Islet of Langerhans (tissue), 1 donor: ENCODE measurements at regions not wholly inside any gene's neighbourhood (a gene's known extent, or its start where the extent isn't known, plus 50 kb on each side); places are given as distances from the start of the nearest gene placed in this dataset.
A peak's percentile ranks its signal among the peaks of the same experiment; 100 is the strongest.

Experiments used
- FAIRE-seq: peaks from one replicate; lab custom pipeline; 2011; peaks lifted over from hg19 to GRCh38; lab: Jason Lieb, UNC

DNA sequence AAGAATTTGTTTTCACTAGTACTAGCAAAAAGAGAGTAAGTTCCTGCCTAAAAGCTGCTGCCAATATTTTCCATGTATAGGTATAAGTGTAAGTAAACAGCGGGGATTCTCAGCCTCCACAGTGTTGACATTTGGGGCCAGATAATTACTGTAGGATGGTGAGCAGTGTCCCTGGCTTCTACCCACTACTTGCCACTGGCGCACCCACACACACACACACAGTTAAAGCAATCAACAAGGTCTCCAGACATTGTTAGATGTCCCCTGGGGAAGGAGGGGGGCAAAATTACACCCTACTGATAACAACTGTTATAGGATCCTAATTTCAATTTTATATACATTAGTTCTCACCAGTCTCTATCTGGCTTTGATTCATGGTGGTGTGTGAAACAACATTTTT is 417.0 kb upstream of the PSMD7 start:
- no peak for FAIRE-seq

DNA sequence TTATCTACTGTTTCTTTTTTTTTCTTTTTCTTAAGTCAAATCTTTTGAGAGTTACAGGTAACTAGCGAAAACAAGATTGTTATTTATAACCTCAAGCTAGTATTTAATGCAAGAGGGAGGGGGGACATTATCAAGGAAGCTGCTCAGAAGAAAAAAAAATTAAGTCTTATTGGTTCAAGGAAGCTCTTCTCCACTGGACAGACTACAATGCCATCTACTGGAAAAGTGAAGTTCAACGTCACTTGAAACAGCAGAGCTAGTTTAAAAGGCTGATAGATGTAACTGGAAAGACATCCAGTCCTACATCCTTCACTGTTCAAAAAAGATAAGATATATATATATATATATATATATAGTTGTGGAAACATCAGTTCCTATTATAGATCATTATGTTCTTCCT is 418.0 kb upstream of the PSMD7 start:
- peak; percentile 97 for FAIRE-seq

DNA sequence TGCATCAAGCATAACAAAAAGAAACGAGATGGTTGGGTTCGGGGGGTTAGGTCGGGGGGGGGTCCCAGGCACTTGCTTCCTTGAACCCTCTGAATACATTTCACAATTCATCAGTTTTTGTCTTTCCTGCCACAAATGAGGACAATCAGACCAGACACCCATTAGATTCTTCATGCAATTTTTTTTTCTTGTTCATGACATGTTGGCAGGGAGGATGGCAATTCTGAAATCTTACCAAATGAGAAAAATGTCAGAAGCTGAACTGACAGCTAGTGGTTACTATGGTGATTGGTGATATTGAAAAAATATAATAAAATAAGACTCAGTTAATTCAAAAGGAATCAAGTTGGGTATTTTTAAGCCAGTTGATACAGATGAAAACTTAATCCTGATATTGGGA is 419.5 kb upstream of the PSMD7 start:
- FAIRE-seq, result no peak

DNA sequence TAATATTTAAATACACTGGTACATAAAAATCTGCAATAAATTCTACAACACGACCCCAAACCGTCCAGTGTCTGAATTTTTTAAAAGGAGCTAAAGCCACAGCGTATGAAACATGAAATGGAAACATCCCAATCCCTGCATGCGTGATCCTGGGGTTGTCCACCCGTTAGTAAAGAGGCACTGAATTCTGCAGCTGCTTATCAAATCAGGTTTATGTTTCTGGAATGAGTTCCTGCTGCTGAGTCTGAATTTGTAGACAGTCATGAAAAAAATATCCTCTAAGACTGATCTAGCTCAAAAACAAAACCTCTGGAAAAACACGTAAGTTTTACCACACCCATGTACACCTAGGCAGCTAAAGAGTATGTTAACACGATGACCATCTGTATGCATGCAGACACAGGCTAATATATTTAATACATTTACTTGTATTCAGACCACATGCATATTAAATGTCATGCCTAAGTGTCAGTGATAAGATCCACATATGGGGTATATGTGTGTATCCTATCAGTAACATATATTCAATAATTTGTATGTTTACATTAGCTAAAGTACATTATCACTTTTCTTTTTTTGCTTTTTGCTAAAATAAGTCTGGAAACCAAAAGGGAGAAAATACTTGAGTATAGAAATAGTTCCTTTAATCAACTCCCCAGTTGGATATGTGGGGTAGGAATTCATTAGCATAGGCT is 420.5 kb upstream of the PSMD7 start:
- FAIRE-seq, result no peak

DNA sequence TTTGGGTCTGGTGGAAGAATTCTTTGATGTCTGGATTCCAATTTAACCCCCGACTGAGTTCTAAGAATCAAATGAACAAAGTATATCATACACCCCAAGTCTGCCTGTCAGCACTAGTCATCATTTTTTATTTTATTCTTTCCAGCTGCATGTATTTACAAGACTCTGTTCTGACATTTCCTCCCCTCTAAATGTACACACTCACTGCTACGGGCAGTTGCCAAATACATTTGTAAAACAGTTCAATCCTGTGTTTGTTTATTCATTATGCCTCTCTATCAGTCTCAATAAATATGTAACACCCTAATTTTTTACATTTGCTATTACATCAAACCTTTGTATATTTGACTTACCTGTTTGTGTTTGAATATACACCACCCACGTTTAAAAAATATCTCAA is 422.3 kb upstream of the PSMD7 start:
- FAIRE-seq, result no peak

DNA sequence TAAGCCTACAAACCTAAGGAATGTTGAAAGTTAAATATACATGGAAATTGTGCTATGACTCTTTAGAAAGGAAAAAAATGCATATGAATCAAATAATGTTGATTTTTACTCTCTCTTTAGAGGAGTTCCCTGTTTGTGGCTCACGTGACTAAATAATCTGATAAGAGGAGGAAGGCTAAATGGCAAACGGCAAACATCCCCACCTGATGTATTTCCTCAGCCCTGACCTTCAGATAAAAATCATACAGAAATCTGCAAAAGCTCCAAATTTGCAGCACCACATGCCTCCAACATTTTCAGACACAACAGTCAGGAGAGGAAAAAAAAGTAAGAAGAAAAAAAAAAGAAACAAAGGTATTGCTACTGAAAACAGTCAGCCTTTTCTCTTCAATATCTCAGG is 423.0 kb upstream of the PSMD7 start:
- FAIRE-seq, result no peak

DNA sequence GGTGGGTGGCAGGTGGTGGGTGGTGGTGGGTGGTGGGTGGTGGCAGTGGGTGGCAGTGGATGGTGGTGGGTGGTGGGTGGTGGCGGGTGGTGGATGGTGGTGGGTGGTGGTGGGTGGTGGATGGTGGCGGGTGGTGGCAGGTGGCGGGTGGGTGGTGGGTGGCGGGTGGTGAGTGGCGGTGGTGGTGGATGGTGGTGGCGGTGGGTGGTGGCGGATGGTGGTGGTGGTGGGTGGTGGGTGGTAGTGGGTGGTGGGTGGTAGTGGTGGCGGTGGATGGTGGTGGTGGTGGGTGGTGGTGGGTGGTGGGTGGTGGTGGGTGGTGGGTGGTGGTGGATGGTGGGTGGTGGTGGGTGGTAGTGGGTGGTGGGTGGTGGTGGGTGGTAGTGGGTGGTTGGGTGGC is 423.8 kb upstream of the PSMD7 start:
- FAIRE-seq, result no peak

DNA sequence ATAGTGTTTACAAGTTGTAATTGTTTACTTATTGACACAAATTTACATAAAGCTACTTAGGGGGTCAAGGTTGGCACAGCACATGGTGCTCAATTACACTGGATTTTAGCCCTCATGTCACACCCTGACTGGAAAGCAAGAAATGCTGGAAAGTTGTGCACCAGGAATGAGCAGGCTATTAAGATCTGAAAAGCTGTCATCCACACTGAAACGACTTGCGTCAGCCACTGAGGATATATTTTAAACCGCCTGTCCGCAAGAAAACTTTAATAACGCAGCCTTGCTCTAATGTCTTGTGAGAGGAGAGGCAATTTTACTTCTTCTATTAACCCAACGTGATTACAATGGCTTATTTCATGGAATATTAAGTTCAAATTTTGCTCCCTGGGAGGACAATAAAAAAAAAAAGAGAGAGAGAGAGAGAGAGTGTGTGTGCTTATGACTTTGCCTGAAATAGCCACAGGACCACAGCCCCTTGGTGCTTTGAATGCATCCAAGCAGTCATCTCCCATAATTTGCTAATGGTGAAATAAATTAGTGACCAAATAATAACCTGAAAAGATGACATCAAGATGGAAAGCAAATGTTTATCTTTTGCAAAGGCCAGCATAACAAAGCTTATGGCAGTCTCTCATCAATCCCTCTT is 425.4 kb upstream of the PSMD7 start:
- FAIRE-seq, result no peak

DNA sequence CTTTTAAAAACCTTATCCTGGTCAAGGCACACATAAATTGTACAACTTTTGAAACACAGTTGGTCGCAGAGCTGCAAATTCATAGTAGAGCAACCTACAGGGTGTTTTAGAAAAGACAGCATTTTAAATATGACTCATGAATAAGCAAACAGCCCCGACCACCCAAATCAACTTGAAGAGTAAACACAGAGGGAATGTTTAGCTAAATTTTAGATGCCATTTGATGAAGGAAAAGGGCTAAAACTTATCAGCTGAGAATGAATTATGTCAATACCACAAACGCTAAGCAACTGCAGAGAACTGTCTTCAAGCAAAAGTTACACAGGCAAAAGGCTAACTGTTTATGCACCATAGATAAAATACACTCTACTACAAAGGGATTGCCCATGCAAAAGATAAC is 427.5 kb upstream of the PSMD7 start:
- FAIRE-seq, result no peak

DNA sequence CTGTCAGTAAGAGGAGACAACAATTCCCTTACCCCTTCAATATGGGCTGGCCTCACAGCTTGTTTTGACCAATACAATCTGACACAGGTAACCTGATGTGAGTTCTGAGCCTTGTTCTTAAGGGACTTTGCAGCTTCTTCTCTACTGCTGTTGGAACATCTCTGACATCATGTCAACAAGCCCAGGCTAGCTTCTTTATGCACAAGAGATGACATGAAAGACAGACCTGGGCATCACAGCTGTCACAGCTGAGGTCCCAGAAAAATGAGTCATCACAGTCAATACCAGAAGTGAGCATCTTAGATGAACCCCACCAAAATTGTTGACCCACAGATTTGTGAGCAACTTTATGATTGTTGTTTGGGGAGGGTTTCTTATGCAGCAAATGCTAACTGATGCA is 431.7 kb upstream of the PSMD7 start:
- FAIRE-seq, result no peak

DNA sequence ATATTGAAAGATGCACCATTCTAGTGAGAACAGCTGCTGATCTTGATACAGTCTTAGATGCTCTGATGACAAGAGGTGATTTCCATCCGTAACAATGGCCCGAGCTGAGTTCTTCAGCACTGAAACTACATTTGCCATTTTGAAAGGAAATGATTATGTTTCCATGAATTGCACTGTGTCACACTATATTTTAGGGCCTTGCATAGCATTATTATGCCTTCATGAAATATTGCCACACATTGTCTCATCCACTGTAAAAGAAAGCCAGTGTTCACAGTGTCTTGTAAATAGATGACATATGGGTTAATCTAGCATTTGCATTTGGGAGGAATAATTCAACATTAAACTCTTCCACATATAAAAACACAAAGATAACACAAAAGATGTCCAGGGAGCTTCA is 438.3 kb upstream of the PSMD7 start:
- no peak for FAIRE-seq

DNA sequence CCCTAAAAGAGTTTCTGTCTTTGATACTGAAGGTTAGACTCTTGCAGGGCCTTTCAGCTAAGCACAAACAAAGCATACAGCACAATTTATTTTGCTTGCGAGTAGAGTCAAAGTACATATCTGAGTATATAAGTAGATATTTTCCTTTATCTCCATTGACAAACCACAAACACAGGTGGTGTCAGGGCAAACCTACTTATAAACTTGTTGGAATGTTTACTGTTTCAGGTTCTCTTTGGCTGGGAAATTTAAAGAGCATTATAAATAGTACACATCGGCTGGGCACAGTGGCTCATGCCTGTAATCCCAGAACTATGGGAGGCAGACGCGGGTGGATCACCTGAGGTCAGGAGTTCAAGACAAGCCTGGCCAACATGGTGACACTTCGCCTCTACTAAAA is 442.6 kb upstream of the PSMD7 start:
- no peak for FAIRE-seq

DNA sequence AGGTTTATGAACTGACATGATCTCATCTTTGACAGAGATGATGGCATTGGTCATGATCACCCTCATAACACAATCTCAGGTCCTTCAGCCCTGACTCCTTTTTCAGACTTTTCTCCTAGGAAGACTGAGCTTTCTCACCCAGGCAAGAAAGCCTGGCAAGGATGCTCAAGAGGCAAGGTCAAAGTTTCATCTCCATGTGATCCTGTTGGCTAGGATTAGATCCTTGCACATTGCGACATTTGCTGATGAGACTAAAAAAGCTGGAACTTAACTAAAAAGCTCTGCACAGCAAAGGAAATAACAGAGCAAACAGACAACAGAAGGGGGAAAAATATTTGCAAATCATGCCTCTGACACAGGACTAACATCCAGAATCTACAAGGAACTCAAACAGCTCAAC is 444.1 kb upstream of the PSMD7 start:
- no peak for FAIRE-seq

DNA sequence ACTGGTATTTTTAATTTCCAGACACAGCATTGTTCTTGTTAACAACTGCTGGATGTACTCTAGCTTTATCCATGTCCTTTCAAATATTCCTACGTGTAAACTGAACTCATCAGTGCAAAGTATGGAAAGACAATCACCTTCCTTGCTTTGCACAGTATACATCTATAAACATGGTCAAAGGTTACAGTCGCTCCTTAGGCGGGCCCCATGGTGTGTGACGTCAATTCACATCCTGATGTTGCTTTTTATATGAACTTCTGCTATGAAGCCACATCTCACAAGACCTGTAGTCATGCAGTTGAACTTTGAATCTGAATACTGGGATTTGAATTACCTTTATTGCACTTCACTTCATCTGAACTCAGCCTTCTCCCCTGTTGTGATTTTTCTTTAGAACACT is 447.6 kb upstream of the PSMD7 start:
- FAIRE-seq, result no peak

DNA sequence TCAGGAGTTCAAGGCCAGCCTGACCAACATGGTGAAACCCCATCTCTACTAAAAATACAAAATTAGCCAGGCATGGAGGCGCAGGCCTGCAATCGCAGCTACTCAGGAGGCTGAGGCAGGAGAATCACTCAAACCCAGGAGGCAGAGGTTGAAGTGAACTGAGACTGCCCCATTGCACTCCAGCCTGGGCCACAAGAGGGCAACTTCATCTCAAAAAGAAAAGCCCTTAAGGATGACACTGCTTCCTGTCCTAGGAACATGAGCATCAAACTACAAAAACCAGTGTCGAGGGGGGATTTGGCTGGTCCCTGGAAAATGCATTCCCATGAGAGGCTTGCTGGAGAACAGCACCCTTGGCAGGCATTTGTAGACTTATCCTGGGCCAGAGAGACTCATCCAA is 449.5 kb upstream of the PSMD7 start:
- no peak for FAIRE-seq

DNA sequence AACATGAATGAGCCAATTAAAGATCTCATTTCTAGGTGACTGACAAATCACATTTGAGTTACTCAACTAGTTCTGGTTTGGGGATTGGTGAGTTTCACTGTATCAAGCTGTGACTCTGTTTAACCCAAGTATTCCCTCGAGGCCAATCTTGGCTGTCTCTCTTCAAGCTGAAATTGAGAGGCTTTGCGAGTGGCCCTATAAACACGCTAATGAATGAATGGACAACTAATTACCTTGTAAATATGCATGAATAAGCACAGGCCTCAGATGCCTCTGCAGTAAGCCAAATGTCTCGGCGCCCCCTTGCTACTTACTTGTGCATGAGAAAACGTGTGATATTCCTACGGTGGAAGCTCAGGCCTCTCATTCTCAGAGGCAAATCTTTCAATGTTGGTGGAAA is 450.3 kb upstream of the PSMD7 start:
- FAIRE-seq, result no peak

DNA sequence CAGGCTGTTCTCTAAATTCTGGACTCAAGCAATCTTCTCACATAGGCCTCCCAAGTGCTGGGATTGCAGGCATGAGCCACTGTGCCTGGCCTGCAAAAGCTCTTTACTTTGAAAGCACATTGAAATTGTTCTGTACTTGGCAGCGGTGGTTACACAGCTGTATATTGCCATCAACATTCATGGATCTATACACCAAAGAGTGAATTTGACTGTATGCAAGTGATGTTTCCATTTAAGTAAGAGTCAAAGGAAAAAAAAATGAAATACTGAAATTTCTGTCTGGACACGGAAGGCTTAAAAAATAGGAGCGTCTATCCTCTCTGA is 450.6 kb upstream of the PSMD7 start:
- no peak for FAIRE-seq

DNA sequence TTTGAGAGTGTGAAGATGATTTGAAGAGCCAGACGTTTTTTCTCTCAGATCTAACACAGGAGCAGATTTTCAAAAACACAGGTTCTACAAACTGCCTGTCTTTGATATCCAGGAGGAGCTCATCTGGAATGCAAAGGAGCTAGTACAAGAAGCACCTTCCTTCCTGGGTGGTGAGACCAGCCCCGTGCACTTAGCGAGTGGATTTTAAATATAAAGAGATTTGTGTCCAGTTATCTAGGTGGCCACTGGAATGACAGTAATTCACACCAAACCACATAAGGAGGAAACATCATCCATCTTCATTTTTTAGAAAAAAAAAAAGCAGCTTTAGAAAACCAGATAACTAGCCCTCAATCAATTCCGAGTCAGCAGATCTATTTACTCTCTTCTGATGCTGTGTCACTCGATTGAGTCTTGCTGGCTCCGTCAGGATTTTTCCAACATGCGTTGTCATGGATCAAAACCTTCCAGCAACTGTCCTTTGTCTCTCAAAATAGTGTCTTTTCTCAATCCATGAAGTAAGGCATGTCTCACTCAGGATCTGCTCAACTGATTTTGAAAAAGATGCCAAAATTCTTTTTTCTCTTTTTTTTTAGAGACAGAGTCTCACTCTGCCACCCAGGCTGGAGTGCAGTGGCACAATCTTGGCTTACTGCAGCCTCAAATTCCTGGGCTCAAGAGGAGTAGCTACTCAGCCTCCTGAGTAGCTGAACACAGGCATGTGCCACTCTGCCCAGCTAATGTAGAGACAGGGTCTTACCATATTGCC is 451.2 kb upstream of the PSMD7 start:
- no peak for FAIRE-seq

DNA sequence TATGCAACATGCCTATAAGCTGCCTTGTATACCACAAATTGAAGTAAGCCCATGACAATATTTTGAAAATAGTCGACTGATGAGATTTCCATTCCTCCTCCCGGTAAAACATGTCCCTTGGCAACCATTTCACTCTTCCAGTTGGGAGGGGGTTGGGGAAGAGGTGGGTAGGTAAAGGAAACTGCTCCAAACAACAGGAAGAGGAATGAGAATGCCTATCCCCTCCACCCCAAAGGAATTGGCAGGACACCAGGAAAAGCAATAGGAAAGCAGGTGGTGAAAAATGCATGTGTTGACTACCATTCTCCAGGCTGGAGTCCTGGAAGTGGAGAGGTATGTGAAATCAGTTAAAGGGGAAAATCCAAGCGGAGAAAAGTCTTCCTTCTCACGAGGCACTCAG is 455.9 kb upstream of the PSMD7 start:
- no peak for FAIRE-seq

DNA sequence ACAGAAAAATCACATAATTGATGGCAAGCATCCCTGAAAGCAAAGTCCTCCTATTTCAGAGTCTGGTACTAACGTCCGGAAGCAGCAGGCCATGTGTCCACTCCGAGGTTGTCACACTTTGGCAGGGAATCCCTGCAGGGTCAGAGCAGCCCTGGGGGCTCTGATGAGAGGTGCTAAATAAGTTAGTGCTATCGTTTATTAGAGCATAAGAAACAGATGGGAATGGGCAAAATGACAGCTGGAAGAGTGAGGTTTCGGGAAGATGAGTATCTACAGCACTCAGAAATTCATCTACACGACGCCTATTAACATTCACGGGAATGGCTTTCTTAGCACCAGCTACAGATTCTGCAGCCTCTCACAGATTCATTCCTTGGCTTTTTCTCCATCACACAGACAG is 465.4 kb upstream of the PSMD7 start:
- FAIRE-seq, result no peak

DNA sequence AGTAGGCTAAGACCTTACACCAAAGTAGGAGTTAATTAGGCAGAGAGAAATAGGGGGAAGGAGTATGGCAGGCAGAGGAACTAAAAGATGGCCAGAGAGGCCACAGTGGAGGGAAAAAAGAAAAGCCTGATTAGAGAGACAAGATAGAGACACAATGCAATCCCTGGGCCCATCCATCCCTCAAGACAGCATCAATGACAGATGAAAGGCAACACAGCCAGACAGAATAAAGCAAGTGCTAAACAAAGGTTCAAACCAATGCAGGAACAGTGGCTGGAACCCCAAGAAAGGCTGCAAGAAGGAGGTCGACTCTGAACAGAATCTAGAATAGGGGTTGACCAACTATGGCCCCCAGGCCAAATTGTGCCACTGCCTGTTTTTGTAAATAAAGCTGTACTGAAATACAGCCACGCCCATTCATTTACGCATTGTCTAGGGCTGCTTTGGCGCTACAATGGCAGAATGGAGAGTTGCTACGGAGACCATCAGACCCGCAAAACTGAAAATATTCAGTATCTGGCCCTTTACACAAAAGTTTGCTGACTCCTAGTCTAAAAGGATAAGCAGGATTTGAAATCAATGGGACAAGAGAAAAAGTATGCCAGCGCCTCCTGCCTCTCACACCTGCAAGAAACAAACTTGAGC is 473.3 kb upstream of the PSMD7 start:
- no peak for FAIRE-seq

DNA sequence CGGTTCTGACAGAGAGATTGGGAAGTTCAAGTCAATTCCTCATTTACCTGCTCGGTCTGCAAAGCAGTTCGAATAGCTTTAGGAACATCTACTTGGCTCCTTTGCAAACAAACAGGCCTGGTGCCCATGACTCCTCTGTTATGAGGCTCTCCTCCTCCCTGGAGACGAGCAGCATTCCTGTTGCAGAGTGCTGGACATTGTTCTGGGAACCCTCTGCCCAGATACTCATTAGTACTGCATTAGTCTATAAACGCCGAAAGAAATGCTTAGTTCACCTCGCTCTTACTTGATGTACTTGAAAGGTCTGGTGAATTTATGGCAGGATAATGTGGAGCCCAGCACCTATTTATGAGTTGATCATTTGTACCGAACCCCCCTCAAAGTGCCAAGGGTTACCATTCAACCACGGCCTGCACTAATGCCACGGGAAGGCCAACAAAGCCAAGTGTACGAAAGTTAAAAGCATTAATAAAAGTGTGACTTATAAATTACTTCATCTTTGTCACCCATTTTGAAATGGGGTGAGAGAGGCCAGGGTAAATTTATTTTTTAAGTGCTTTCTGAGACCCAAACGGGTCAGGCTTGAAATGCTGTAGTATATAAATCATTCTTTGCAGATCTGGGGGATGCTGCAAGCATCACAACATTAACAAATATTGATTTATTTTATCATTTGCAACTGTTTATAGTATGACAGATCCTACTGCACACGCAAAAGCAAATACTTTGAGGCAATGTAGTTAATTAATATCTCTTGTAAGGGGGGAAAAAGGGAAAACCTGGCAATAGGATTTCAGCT is 478.9 kb upstream of the PSMD7 start:
- no peak for FAIRE-seq

DNA sequence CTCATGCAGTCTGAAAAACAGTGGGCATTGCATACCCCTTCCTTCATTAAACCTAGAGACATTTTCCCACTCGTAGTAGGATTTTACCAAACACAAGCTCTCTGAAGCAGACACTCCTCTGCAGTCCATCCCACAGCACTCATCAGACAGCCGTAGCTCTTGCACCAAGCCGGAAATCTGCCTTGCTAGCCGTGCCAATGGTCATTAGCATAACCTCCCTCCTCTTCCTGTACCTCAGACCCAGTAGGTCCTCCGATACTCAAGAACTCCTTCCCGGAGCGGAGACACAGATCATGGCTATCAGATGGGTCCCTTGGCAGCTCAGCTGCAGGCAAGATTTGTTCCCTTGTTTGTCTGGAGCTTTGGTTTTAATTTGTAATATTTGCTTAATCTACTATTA is 483.1 kb upstream of the PSMD7 start:
- no peak for FAIRE-seq
